Activated CD4-positive, CD25-positive, alpha-beta regulatory T cell (primary cell): ENCODE measurements at regions not wholly inside any gene's neighbourhood (a gene's known extent, or its start where the extent isn't known, plus 50 kb on each side); places are given as distances from the start of the nearest gene placed in this dataset.

Source experiments
- DNase-seq, 4 experiments: peaks; one replicate each; lab custom pipeline; 2025; lab: John Stamatoyannopoulos, UW

DNA sequence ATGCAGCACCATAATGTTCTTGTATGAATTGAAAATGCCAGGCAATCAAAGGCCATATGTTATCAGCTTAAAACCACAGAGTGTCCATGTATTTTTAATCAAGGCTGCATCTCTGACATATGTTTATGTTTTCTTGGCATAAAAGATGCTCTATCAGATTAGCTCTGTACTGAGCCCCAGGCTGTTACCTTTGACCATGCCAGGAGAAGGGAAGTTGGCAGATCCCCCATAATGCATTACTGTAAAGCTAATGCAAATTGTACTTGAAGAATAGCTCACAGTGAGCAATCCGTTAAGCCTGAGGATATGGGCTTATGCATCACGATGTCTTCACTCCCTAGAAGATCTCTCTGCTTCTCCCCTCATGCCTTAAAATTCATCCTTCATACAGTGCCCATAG lies 414.4 kb downstream of the BRINP1 start:
- no peak for DNase-seq

DNA sequence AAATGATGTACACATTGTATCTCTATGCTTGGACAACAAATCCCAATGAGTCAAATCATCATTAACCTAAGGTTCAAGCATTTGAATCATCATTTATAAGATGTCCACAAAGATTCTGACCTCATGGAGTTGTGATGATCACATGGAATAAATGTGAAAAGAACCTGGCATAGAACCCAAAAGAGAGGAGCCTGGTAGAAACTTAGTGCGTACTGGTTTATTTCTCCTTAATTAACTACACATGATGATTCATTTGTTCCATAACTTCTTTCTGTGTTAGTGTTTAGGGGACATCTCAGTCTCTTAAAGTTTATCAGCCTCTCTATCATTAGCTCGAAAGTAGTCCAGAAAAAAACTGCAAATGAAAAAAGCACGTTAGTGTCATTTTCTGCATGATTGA lies 411.6 kb downstream of the BRINP1 start:
- DNase-seq, result no peak

DNA sequence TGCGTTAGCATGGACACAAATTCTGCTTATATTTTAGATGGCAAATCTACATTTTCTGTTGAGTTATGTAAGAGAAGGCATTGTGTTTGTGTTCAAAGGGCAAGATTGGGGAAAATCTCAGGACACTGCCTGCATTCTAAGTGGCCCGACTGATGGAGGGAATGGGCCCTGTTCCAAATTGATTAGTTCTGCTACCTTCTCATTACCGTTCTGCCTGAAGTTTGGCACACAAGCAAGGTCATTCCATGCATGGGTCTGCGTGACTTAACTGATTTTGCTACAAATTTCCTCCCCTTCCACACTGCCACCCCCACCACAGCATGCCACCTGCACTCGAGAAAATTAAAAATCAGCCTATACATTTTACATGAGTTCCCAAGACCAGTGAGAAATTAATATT lies 409.9 kb downstream of the BRINP1 start:
- DNase-seq, result no peak

DNA sequence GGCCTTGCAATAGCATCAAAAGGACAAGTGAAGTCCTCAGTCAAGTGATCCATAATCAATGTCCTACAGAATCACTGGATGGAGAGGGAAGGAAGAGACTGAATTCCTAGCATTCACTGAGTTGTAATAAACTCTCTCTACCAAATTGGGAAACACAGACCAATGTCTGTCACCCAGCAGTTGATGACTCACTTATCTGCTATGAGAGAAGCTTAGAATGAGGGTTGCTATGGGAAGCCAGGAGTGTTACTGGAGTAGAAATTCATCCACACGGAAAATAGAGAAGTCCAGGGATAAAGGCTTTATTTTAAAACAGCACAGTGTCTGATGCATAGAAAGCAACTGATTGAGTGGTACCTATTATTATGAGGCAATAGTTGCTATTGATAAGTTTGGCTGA lies 407.4 kb downstream of the BRINP1 start:
- DNase-seq, result no peak

DNA sequence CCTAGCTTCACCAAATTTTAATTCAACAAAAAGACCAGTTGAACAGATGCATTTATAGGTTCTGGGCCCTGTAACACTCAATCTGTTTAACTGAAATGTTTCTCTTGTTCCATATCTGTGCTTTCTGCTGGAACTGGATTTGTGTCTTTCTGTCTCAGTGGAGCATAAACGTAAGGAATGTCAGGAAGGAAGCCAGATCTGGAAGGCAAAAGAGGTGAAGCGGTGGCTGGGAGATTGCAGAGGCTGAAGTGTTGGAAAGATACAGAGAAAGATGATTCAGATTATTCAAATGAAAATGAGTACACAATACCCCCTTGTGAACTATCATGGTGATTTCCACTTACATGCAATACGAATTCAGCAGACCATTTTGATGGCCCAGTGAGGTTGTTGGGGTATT lies 406.8 kb downstream of the BRINP1 start:
- DNase-seq, result no peak

DNA sequence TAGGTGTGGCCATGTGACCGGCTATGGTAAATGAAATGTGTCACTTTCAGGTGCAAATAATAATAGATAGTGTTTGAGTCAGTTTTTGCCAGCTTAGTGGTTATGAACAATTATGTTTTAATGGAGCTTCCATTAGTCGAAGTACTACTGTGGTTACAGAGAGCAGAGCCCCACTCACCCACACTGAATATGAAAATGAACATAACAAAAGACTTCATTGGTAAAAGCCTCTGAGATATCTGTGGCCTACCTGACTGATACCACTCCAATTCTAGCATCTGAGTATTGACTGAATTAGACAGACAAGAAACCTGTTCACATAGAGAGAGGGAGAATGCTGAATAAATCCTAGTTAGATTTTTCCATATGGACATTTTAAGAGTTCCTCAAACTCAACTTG lies 405.6 kb downstream of the BRINP1 start:
- DNase-seq, result no peak

DNA sequence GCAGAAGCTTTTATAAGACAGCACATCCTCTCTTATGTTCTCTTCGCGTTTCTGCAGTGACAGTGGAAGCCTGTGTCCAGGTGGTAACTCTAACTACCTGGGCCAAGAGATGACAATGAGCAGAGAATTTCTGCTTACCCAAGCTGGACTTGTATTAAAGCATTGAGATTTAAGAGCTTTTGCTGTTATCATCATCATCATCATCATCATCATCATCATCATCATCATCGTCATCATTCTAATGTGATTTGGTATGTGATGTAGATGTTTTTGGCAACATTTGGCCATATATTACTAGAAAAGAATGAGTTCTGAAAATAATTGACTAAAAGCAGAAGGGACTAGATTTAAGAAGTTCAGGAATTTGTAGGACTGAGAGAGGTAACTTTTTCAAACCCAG lies 401.3 kb downstream of the BRINP1 start:
- no peak for DNase-seq

DNA sequence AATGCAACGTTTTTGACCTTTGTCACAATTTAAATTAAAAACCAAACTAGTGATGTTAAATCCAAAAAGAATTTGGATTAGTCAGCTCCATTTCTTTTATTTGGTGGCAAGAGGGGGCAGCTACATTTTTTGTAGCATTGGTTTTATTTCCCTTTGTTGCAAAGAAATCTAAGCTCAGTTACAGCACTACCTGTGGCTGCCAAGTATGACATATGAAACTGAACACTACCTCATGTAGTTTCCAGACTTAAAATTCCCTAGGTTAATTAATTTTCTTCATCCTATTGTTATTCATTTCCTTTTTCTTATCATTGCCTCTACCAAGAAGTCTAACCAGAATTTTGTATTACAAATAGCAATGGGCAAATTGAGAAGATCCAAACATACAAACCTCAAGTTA lies 393.5 kb downstream of the BRINP1 start:
- DNase-seq, result no peak

DNA sequence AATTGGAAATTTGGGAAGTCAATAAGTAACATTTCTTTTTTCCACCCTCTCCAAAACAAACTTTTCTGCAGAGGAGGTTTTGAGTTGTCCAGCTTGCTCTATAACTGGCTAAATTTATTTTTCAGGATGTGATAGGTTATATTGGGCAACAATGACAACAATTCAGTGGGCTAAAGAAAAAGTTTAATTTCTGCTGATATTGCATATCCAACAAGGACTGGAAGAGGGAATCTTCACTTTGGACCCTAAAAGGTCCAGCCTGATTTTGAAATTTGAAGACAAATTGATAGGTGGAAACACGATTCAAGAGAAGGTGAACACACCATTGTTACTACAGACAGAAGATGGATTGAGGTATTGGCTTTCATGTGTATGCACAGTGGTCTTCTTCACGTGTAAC lies 393.1 kb downstream of the BRINP1 start:
- no peak for DNase-seq

DNA sequence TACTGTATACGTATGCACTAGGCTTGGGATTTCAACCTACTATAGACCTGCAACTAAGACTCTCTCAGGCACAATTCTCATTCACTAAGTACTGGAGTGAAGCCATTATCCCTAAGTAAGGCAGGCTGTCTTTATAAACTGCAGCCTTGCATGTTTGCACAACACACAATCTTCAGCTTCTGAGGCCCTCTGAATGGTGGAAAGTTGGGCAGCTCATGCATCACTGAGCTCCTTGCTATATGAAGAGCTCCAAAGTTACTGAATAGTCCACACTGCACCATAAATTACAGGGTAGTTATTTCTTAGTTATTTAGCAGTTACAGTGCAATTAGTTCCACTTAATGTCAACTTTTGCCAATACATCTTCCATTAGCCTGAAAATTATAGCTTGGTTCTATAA lies 384.6 kb downstream of the BRINP1 start:
- no peak for DNase-seq

DNA sequence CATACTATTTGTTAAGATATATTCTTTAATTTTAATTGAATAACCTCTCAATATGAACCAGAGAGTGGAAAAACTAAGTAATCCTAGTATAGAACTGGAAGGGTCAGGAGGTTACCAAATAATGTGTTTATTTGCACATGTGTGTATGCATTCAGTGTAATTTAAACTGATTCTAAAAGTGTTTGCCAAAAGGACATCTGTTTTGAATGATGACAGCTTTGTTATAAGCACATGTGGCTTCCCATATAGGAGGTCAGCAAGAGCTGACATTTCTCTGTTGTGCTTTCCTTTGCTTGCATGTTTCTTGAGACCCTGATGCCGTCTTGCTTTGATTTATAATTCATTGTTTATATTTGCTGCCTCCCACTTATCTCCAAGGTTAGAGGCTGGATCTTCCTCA lies 383.4 kb downstream of the BRINP1 start:
- DNase-seq, result no peak

DNA sequence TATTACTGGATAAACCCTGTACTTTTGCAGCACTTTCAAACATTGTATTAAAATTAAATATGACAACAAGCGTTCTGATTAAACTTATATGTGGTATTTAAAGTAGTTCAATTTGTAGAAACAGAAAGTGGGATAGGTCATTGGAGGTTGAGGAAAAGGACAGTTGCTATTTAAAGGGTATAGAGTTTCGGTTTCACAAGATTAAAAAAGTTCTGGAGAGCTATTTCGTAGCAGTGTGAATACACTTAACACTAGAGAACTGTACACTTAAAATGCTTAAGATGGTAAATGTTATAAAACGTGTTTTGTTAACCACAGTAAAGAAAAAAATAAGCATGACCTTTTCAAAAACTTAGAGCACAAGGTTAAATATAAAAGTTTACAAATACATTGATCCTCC lies 382.1 kb downstream of the BRINP1 start:
- DNase-seq, result no peak

DNA sequence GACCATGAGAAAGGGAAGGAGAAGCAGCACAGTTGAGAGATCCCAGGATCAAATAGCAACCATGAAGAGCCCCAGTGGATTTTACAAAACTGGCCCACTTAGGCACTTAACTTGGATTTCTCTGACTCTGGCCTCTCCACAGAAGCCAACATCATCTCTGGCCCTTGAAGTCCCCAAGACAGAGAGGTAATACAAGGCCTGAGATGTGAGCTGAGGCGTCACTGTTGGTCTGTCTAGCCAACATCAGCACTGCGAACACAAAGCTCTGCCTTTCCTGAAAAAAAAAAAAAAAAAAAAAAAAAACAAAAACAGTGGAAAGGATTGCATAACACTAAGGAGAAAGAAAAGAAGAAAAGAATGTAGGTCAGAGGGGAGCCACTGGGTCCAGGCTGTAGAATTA lies 378.3 kb downstream of the BRINP1 start:
- no peak for DNase-seq

DNA sequence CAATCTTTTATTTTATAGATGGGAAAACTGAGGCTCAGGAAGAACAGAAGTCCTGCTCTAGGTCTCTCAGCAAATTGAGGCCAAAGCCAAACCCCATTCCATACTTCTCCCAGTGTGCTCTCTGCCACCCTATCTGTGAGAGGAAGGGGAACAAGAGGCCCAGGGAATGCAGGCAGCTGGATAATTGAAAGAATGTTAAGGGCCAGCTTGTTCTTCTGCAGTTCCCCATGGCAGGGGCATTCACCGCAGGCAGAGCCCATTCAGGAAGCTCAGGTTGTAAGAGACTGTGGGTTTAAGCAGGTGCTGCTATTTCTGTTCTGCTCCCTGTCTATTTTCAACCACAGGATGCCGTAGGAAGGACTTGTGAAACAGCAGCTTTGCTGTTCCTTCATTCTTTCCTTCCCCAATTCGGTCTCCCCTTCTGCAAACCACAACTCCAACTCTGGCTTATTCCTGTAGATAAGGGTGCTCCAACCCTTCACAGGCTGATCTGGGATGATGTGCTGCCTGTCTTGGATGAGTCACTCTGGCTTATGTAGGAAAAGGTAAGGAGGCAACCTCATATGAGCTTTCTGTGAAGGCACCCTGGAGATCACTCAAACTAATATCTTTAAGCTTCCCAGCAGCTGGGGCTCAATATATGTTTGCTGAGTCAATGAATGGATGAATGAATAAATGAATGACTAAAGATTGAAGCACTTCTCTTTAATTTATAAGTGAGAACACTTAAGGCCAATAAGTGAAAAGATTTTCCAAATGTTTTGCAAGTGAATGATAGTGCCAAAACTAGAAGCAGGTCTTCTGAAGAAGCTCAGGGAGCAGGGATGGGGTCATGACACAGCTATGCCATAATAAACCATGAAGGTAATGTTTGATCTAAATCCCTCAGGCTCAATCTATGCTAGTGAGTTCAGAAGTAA lies 377.6 kb downstream of the BRINP1 start:
- DNase-seq, result no peak

DNA sequence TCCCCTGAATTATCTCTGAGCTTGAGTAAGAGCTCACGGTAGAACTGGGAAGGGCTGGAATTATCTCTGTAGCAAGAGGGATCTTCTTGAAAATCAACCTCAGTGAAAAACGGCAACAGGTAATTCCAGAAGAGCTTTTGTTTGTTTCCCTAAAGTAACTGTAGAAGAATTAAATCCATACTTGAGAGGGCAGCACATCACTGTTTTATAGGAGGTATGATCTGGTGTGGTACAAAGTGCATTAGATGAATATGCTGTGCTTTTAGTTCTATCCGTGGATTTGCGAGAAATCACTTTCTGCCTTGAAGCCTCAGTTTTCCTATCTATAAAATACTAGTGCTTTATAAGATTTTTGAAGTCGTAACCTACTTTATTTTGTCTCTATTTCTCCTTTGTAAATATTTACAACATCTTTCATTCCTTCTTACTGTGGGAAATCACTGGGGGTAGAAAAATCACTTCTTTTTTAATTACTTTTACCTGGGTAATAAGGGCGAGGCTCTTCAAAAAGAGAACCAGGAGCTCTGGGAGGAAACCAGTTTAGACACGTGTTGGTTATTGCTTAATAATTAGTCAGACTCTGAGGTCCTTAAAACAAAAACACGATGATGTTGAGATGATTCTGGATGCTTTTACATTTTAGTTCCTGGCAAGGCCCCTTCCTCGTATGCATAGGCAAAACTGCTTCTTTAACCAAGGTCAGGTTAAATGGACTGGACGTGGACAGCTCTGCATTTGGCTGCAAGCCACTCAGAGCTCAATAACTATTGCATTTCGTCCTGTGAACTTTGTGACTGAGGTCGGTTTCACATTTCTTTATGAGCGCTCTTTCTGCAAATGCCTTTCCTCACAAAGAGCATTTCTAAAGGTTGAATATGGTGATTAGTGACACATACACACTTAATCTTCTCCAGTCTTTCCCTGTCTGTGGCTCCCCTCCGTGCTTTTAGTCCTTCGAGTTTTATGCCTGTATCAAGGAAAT lies 376.1 kb downstream of the BRINP1 start:
- no peak for DNase-seq

DNA sequence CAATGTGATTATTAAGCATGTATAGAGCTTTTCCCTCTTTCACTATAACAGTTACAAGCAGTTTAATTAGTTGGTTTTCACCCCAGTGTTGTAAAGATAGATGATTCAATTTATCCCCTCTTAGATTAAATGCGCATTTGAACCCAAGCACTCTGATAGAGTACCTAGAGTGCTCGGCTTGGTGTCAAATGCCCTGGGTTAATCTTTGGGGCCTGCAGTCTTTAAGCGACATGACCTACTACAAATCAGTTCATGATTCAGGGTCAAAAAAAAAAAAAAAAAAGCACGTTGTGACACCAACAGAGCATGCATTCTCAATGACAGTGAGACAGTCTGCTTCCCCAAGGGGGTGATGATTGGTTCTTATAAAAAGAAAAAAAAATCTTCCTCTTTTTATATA lies 375.3 kb downstream of the BRINP1 start:
- DNase-seq, result no peak

DNA sequence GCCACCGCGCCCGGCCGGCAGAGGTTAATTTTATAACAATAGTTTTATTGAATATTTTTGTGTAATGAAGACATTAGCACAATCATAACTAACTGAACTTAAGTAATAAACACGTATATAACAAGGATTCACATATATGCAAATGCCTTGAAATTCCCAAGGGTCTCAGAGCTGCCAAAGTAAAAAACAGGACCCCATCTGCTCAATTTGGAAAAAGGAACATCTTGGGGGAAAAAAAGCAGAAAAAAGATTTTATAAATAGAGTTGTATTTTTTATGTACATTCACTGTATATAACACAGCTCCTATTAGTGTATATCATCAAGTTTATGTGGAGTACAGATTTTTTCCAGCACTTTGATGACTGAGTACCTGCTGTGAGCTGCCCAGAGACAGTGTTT lies 366.7 kb downstream of the BRINP1 start:
- no peak for DNase-seq

DNA sequence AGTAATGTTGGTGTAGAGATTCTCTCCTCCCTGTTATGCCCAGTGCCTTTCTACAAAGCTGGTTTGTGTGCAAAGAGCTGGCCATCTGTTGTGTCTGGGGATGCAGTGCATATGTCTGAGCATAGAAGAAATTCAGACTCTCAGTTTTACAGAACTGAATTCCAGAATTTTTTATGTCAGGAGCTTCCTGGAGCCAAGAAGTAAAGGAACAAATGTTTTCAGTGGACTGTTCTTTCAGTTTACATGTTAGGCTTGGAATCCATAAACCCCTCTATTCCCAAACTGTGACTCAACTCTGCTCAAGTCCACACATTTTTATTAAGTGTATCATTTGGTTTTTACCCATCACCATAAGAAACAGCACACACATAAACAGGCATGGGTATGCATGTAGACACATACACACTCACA lies 366.0 kb downstream of the BRINP1 start:
- no peak for DNase-seq

DNA sequence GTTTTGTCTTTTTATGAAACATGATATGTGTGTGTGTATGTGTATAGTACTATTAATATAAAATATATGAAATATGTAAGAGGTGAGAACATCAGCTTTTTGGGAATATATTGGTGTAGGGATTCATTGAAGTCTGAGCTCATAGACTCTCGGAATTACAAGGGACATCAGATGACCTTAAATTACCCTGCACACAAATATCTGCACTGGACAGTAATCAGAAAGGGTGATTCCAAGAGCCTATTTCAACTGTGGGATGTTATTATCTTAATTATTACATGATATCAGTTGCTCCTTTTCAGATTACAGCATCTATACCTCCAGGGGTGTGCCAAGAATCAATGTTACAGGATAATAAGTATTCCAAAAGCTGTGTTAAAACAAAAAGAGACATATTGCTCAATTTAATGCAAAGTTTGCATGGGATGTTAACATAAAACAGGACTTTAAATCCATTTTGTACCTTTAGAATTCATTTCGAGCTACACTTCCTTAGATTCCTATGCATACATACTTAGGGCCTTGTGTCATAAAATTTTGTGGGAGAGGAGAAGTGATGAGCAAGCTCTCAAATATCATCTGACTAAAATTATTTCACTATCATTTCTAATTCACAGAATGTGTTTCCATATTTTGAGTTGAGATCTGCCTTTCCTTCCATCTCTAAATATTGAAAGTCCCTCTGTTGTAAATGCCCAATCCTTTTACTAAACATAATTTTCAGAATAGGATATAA lies 365.2 kb downstream of the BRINP1 start:
- no peak for DNase-seq

DNA sequence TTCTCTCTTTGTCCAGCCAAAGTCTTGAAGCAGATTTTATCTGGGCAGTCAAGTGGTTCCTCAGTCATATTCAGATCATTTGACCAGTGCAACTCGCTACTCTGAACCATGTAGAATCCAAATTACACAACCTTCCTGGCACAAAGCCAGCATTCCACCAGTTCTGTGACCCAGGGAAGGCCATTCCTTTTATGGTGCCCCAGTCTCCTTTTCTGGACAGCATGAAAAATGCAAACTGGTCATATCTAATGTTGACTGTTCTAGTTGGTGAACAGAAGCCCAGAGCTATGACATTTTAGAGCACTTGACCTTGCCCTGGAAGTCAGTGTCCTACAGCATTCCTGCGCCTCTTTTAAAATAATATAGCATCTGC lies 364.6 kb downstream of the BRINP1 start:
- no peak for DNase-seq

DNA sequence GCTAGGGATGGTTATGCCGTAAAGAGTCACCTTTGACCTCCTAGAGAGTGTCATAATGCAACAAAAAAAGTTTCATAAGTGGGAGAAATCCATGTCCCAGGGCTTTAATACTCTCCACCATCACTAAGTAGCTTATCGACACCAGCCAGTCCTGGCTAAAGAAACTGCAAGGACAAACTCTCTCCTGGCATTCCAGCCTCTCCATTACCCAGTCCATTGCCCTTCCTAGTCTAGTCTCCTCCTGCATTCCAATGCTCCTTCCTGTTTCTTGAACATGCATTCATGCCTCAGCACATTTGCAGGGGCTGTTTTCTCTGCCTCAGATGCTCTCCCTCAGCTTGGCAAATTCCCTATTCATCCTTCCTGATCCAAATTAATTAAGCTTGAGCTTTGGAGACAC lies 364.1 kb downstream of the BRINP1 start:
- no peak for DNase-seq

DNA sequence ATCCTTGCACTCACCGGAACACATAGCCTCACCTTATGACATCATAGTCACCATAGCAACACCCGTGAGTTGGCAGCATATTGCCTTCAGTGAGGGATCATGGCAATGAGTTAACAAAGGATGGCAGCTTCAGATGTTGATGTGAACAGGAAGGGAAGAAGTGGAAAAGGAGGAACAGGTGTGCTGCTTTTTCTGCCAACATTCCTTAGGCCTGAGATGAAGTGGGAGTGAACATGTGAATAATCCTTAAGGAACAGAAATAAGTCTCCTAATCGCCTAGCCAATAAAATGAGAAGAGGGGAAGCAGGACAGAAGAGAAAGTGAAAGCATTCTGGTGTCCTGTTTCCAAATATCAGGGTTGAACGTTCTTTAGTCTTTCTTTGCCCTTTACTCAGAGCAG lies 360.0 kb downstream of the BRINP1 start:
- DNase-seq, result no peak
